ENCODE measurements at regions not wholly inside any gene's neighbourhood (a gene's known extent, or its start where the extent isn't known, plus 50 kb on each side); places are given as distances from the start of the nearest gene placed in this dataset.

DNA sequence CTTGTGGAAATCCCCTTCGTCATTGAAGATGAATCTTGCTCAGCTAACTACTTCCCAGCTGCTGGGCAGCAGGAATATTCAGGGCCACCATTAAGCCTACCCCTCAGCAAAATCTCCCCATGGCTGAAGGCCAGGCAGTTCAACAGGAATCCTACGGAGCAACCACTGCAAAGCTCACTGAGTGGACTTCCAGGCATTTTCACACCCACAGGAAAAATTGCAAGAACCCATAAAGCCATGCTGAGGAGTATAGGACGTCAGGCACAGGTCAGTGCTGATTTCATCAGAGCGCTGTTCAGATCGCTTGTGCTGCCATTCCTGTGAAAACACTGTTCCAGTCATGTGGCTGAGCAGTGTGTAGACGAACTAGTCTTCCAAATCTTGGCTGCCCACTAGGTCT is 134.8 kb upstream of the TACR1 start:
- Mint-ChIP-seq H3K4me3 (ENCODE audit: unreplicated experiment) (no peak overlapping the region), H3K27me3 (ENCODE audit: unreplicated experiment) (peaks cover under 1% of the 10 kb centered on the region)
- TF ChIP-seq, protein P1, sequence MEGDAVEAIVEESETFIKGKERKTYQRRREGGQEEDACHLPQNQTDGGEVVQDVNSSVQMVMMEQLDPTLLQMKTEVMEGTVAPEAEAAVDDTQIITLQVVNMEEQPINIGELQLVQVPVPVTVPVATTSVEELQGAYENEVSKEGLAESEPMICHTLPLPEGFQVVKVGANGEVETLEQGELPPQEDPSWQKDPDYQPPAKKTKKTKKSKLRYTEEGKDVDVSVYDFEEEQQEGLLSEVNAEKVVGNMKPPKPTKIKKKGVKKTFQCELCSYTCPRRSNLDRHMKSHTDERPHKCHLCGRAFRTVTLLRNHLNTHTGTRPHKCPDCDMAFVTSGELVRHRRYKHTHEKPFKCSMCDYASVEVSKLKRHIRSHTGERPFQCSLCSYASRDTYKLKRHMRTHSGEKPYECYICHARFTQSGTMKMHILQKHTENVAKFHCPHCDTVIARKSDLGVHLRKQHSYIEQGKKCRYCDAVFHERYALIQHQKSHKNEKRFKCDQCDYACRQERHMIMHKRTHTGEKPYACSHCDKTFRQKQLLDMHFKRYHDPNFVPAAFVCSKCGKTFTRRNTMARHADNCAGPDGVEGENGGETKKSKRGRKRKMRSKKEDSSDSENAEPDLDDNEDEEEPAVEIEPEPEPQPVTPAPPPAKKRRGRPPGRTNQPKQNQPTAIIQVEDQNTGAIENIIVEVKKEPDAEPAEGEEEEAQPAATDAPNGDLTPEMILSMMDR (IDR thresholded peaks at IDR 0.05; ENCODE audit: unreplicated experiment): no peak

DNA sequence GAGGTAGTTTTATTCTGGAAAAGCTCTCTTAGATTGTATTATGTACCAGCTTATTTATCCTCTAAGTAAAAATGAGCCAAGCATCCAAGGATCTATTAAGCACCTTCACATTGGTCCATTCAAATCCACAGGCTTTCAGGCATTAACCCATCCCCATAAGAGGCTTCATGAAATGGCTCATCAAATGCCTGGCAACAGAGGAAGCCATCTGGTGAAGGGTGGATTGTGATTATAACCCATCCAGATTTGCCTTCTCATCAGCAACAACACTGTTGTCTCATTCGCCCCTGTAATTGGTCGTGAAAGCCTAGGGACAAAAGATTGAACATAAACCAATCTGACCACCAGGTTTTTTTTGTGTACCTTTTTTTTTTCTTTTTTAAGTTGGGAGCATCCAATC is 134.3 kb upstream of the TACR1 start:
- Mint-ChIP-seq H3K36me3 (ENCODE audit: low read depth, unreplicated experiment) (no peaks in the 10 kb centered on the region), H3K9me3 (ENCODE audit: unreplicated experiment) (no peaks in the 10 kb centered on the region), H3K27me3 (ENCODE audit: unreplicated experiment) (peaks cover 1% of the 10 kb centered on the region), H3K27ac (ENCODE audit: unreplicated experiment) (no peak overlapping the region), H3K4me1 (ENCODE audit: unreplicated experiment) (no peaks in the 10 kb centered on the region), H3K4me3 (ENCODE audit: unreplicated experiment) (no peak overlapping the region)
- TF ChIP-seq, protein P1 (IDR thresholded peaks at IDR 0.05; ENCODE audit: unreplicated experiment): no peak
- DNase-seq (ENCODE audit: low spot score): no peak

More for the DNA sequence above, 134.8 kb upstream of the TACR1 start:
- Mint-ChIP-seq H3K27ac (ENCODE audit: unreplicated experiment) (no peak overlapping the region), H3K4me1 (ENCODE audit: unreplicated experiment) (no peaks in the 10 kb centered on the region), H3K9me3 (ENCODE audit: unreplicated experiment) (no peaks in the 10 kb centered on the region), H3K36me3 (ENCODE audit: low read depth, unreplicated experiment) (no peaks in the 10 kb centered on the region)
- DNase-seq (ENCODE audit: low spot score): no peak

DNA sequence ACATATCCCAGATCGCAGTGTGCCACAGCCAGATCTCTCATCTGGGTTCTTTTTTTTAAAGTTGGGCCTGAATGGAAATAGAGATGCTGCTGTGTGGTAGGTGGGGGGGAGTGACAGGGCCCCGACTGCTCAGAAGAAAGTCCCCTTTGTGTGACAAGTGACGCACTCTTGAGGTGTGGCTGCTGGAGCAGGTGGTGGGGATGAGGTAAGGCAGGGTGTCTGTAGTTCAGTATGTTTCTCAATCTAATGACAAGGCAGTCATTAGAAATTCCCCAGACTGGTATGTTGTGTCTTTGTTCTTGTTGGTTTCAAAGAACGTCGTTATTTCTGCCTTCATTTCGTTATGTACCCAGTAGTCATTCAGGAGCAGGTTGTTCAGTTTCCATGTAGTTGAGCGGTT is 128.8 kb upstream of the TACR1 start:
- Mint-ChIP-seq H3K27ac (ENCODE audit: unreplicated experiment) (no peak overlapping the region), H3K4me3 (ENCODE audit: unreplicated experiment) (no peak overlapping the region), H3K9me3 (ENCODE audit: unreplicated experiment) (no peaks in the 10 kb centered on the region), H3K36me3 (ENCODE audit: low read depth, unreplicated experiment) (no peaks in the 10 kb centered on the region), H3K27me3 (ENCODE audit: unreplicated experiment) (peaks cover 1% of the 10 kb centered on the region), H3K4me1 (ENCODE audit: unreplicated experiment) (peaks cover 18% of the 10 kb centered on the region)
- TF ChIP-seq, protein P1 (IDR thresholded peaks at IDR 0.05; ENCODE audit: unreplicated experiment): no peak
- DNase-seq (ENCODE audit: low spot score): no peak

DNA sequence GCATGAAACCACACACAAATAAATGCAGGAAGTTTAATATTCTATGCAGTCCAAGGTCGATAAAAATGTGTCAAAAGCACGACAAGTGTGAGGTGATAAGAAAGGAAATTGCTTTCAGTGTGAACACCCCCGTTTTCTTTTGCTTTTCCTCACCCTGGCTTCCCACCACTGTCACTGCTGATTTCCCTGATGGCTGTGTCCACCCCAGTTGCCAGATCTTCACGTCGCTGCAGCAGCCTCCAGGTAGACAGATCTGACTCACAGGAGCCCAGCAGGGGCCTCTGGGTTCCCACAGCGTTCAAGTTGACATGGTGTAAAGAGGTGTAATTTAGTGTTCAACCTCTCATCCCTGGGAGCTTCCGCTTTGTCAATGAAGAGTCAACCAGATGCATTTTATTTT is 128.0 kb upstream of the TACR1 start:
- no peaks in the 10 kb centered on the region for H3K9me3 Mint-ChIP-seq (ENCODE audit: unreplicated experiment)
- no peak overlapping the region for H3K27ac Mint-ChIP-seq (ENCODE audit: unreplicated experiment)
- TF ChIP-seq, protein P1 (IDR thresholded peaks at IDR 0.05; ENCODE audit: unreplicated experiment): no peak
- no peak overlapping the region for H3K4me3 Mint-ChIP-seq (ENCODE audit: unreplicated experiment)
- H3K36me3 Mint-ChIP-seq (ENCODE audit: low read depth, unreplicated experiment): no peaks in the 10 kb centered on the region
- peaks cover 1% of the 10 kb centered on the region for H3K27me3 Mint-ChIP-seq (ENCODE audit: unreplicated experiment)
- no peak for DNase-seq (ENCODE audit: low spot score)
- H3K4me1 Mint-ChIP-seq (ENCODE audit: unreplicated experiment): peaks cover 18% of the 10 kb centered on the region

DNA sequence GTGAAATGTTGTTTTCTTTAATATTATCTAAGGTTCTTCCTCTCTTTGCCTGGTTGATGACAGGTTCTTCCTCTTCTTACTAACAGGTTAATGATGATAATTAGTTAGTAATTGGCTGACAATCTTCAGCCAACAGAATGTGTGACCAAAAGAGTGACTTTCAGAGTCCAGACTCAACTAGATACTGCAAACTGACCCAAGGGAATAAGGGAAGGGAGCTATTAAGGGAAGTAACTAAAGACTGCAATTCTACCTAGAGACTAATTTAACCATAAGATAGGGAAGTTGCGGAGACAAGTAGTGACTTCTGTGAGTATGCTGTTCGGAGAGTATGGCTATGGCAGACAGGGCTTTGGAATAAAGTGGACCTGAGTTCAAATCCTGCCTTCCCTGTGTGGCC is 127.3 kb upstream of the TACR1 start:
- TF ChIP-seq, protein P1 (IDR thresholded peaks at IDR 0.05; ENCODE audit: unreplicated experiment): no peak
- DNase-seq (ENCODE audit: low spot score): no peak
- Mint-ChIP-seq H3K4me1 (ENCODE audit: unreplicated experiment) (peaks cover 18% of the 10 kb centered on the region), H3K36me3 (ENCODE audit: low read depth, unreplicated experiment) (no peaks in the 10 kb centered on the region), H3K27me3 (ENCODE audit: unreplicated experiment) (peaks cover 1% of the 10 kb centered on the region), H3K9me3 (ENCODE audit: unreplicated experiment) (no peaks in the 10 kb centered on the region), H3K4me3 (ENCODE audit: unreplicated experiment) (no peak overlapping the region), H3K27ac (ENCODE audit: unreplicated experiment) (no peak overlapping the region)
